Right renal pelvis (tissue), 4 donors: ENCODE measurements at regions not wholly inside any gene's neighbourhood (a gene's known extent, or its start where the extent isn't known, plus 50 kb on each side); places are given as distances from the start of the nearest gene placed in this dataset.

Experiments used
- DNase-seq, 4 donors: peaks; one replicate each; pipeline ENCODE4 v3.0.0-alpha.2; 2013; ENCODE audit warnings: low read depth in 4 of 4, low spot score in 3 of 4, missing footprints in 1 of 4

GRCh38 chr22:19638282-19639015 lies 75.9 kb upstream of the SEPTIN5 start:
- DNase-seq: no peak

GRCh38 chr22:19639610-19640135 lies 74.6 kb upstream of the SEPTIN5 start:
- DNase-seq: no peak

- DNase-seq: no peak
Measured at GRCh38 chr22:19640306-19640705, 74.0 kb upstream of the SEPTIN5 start.

- DNase-seq: peak in 1 of 4 donors; percentile 36
Measured at GRCh38 chr22:19641254-19641982, 72.9 kb upstream of the SEPTIN5 start.

- no peak for DNase-seq
Measured at GRCh38 chr22:19641983-19642451, 72.3 kb upstream of the SEPTIN5 start.

- DNase-seq: no peak
Measured at GRCh38 chr22:19643448-19644313, 70.6 kb upstream of the SEPTIN5 start.

GRCh38 chr22:19644314-19645223 lies 69.7 kb upstream of the SEPTIN5 start:
- DNase-seq: no peak

GRCh38 chr22:19645391-19645790 lies 68.9 kb upstream of the SEPTIN5 start:
- DNase-seq: no peak

- DNase-seq: no peak
Measured at GRCh38 chr22:19645905-19646304, 68.4 kb upstream of the SEPTIN5 start.

- no peak for DNase-seq
Measured at GRCh38 chr22:19646383-19646782, 67.9 kb upstream of the SEPTIN5 start.

GRCh38 chr22:19648419-19648929 lies 65.8 kb upstream of the SEPTIN5 start:
- DNase-seq: no peak

GRCh38 chr22:19652316-19652715 lies 62.0 kb upstream of the SEPTIN5 start:
- DNase-seq: no peak

- no peak for DNase-seq
Measured at GRCh38 chr22:19654338-19654987, 59.8 kb upstream of the SEPTIN5 start.

- no peak for DNase-seq
Measured at GRCh38 chr22:19655399-19655798, 58.9 kb upstream of the SEPTIN5 start.

GRCh38 chr22:19656541-19657251 lies 57.6 kb upstream of the SEPTIN5 start:
- no peak for DNase-seq

GRCh38 chr22:19657252-19658056 lies 56.8 kb upstream of the SEPTIN5 start:
- DNase-seq: no peak
